Heart left ventricle (tissue), 16 donors: ENCODE measurements at regions not wholly inside any gene's neighbourhood (a gene's known extent, or its start where the extent isn't known, plus 50 kb on each side); places are given as distances from the start of the nearest gene placed in this dataset.

Experiments used
- ATAC-seq, 4 donors: fragments of 200-7000 bp; cut with Tn5 transposase; one replicate each; pipeline ENCODE4 v1.9.1; 2020 to 2022; ENCODE audit warnings: moderate library complexity in 4 of 4, mild to moderate bottlenecking in 3 of 4, moderate number of reproducible peaks in 1 of 4
- DNase-seq, 5 donors: peaks; one replicate each; pipeline ENCODE4 v3.0.0-alpha.2; 2020
- H3K27ac ChIP-seq, 12 donors: fragments of 200-600 bp; sonication (generic) in 4 of 12; one replicate each; pipeline versions ENCODE4 v1.5.0 to v1.8.0; 2016 to 2022; ENCODE audit warnings: mild to moderate bottlenecking in 2 of 12
- H3K27me3 ChIP-seq, 9 donors: fragments of 200-600 bp; sonication (generic) in 2 of 9; one replicate each; pipeline versions ENCODE4 v1.5.1 to v1.8.0; 2016 to 2022; ENCODE audit warnings: mild to moderate bottlenecking in 3 of 9
- H3K36me3 ChIP-seq, 9 donors: fragments of 200-600 bp; sonication (generic) in 2 of 9; one replicate each; pipeline versions ENCODE4 v1.5.0 to v1.8.0; 2018 to 2022; ENCODE audit warnings: mild to moderate bottlenecking in 2 of 9
- H3K4me1 ChIP-seq, 12 donors: fragments of 200-600 bp; sonication (generic) in 4 of 12; one replicate each; pipeline versions ENCODE4 v1.5.0 to v1.8.0; 2016 to 2022; ENCODE audit warnings: mild to moderate bottlenecking in 3 of 12
- H3K4me3 ChIP-seq, 12 donors: fragments of 200-600 bp; sonication (generic) in 4 of 12; one replicate each; pipeline versions ENCODE4 v1.5.0 to v1.8.0; 2017 to 2022; ENCODE audit warnings: mild to moderate bottlenecking in 9 of 12, moderate library complexity in 4 of 12
- H3K9me3 ChIP-seq, 12 donors: fragments of 200-600 bp; sonication (generic) in 4 of 12; one replicate each; pipeline versions ENCODE4 v1.5.0 to v1.8.0; 2016 to 2022; ENCODE audit warnings: mild to moderate bottlenecking in 1 of 12
- POLR2A ChIP-seq, 2 donors: fragments of 450-650 bp; IDR thresholded peaks; one replicate each; pipeline ENCODE4 v1.6.1; 2017; ENCODE audit warnings: antibody characterized with exemption in 2 of 2, mild to moderate bottlenecking in 2 of 2, moderate library complexity in 2 of 2
- WGBS, 4 donors: extraction: QIAGEN DNeasy Blood & Tissue Kit in 2 of 4; methylation state at CpG; one replicate each; pipeline versions ENCODE4 v1.1.5 to v1.1.7; 2013 to 2018; 5-methylcytosine and 5-hydroxymethylcytosine counted together
- intact Hi-C, 10 donors: fragments of 100-400 bp; cut with DNase I; formaldehyde crosslinking; loops; one replicate each; pipeline versions ENCODE4 v1.11.1 to v1.14.2; 2022
- TF ChIP-seq, protein P1 (sequence below), 12 donors: fragments of 200-600 bp; sonication (generic) in 4 of 12; IDR thresholded peaks; one replicate each; pipeline versions ENCODE4 v1.5.0 to v1.8.0; 2018 to 2022; ENCODE audit warnings: antibody characterized with exemption in 12 of 12, mild to moderate bottlenecking in 5 of 12
- donor health status: ischemic (EF 13 %, LVEDD 7.1; RV severe dilation, severe dysfunction).
- donor health status: healthy with polysubstance abuse.
- donor health status: DM: no; HTN: yes; CAD: no.
- donor health status: DM: no; HTN: no; CAD: no.
- donor health status: ischemic (EF 25% LVEDD 6.9; RV normal size, moderate dysfunction).
- donor health status: ischemic (EF 25% LVEDD 5.7; RV mildly dilated, moderate dysfunction).
- donor health status: healthy.
- donor health status: DM: yes; HTN: yes; CAD: no.
- donor health status: ischemic (EF 35%, LVEDD 5.7; RV mildly dilated, moderate dysfunction).
- donor health status: nonischemic (EF 11% LVEDD 7.7; RV severe dilation, severe dysfunction).
- donor health status: DM: yes; HTN: yes; CAD: no.
- donor health status: PGD.
- donor health status: ischemic (EF 29% LVEDD 5.4; RV normal size, mild dysfunction).
- donor health status: nonischemic (EF 23%, LVEDD 6.1; RV moderate dilation, normal function).

DNA sequence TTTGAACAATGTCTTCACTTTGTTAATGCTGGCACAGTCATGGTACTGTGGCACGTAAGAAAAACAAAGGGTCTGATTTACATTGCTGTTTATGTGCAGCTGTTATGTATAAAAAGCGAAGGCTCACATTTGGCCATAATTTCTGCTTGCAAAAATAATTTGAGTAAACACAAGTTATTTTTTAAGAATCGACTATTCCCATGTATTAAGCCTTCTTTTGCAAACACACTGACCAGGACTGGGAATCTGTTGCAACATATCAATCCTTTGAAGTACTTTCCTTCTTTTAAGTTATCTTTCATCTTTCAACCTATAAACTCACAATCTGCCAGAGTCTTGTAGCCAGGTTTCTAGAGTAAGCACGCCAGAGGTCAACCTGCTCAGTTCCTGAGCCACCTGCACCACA, 145.4 kb upstream of the BMP4 start:
- Histone ChIP-seq H3K27me3 (no peaks in the 10 kb centered on the region), H3K4me1 (peaks cover 0 to 7% (median 0%) of the 10 kb centered on the region in 12 donors), H3K9me3 (no peaks in the 10 kb centered on the region), H3K27ac (no peak overlapping the region), H3K36me3 (no peaks in the 10 kb centered on the region), H3K4me3 (no peak overlapping the region)
- ATAC-seq (no peak), DNase-seq (no peak)
- TF ChIP-seq POLR2A (IDR thresholded peaks at IDR 0.05), result no peak
- 84 to 95% (median 93%) methylated on average over 4 of the region's 4 CpGs for WGBS, 4 donors
- intact Hi-C loops, result no loop called here

DNA sequence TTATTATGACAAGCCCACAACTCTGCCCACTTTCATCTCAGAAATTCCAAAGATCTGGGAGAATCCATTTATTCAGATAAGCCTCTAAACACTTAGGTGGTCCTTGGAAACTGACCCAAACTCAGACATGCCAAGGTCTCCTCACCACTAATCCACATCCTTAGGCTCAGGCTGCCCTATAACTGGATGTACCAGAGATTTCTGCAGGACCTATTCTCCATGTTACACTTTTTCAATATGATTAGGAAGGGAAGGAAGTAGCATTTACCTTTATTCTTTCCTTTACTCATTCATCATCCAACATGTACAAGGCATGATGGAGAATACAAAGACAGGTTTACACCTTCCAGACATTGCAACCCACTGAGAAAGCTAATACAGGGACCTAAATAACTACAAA, 145.9 kb upstream of the BMP4 start:
- Histone ChIP-seq H3K27me3 (no peaks in the 10 kb centered on the region), H3K9me3 (no peaks in the 10 kb centered on the region), H3K4me1 (peaks cover 0 to 11% (median 0%) of the 10 kb centered on the region in 12 donors), H3K4me3 (no peak overlapping the region), H3K27ac (no peak overlapping the region), H3K36me3 (no peaks in the 10 kb centered on the region)
- DNase-seq (no peak), ATAC-seq (no peak)
- TF ChIP-seq, protein P1, sequence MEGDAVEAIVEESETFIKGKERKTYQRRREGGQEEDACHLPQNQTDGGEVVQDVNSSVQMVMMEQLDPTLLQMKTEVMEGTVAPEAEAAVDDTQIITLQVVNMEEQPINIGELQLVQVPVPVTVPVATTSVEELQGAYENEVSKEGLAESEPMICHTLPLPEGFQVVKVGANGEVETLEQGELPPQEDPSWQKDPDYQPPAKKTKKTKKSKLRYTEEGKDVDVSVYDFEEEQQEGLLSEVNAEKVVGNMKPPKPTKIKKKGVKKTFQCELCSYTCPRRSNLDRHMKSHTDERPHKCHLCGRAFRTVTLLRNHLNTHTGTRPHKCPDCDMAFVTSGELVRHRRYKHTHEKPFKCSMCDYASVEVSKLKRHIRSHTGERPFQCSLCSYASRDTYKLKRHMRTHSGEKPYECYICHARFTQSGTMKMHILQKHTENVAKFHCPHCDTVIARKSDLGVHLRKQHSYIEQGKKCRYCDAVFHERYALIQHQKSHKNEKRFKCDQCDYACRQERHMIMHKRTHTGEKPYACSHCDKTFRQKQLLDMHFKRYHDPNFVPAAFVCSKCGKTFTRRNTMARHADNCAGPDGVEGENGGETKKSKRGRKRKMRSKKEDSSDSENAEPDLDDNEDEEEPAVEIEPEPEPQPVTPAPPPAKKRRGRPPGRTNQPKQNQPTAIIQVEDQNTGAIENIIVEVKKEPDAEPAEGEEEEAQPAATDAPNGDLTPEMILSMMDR (IDR thresholded peaks at IDR 0.05), result no peak
- TF ChIP-seq POLR2A (IDR thresholded peaks at IDR 0.05), result no peak
- intact Hi-C loops, result no loop called here

DNA sequence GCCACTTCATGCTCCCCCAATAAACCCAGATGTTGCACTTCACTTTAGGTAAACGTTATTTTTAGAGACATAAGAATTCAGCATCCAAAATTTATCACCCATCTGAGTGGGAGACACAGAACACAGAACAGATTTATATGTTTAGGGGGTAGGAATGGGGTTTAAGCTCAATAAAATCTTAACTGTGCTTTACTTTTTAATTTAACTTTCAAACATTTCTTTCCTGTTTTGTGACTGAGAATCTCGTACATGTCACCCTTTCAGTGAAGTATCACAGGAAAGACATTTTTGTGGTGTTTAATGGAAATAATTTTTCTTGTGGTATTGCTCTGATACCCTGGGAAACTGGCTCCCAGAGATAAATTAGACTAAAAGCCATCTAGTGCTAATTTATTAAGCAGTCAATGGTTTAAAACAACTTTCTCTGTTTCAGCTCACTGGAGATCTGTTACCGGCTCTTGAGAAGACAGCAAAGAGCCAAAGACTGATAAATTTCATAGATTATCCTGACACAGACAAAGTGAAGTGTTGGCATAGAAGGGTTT, 148.0 kb upstream of the BMP4 start:
- H3K27me3 ChIP-seq, result no peaks in the 10 kb centered on the region
- WGBS, 4 donors, result 65 to 81% (median 74%) methylated on average over 3 of the region's 3 CpGs
- H3K27ac ChIP-seq, result peak overlapping the region in 3 of 12 donors; percentile 11 to 60 (median 56)
- intact Hi-C loops, result no loop called here
- ATAC-seq, result no peak
- no peak for TF ChIP-seq POLR2A (IDR thresholded peaks at IDR 0.05)
- TF ChIP-seq, protein P1 (IDR thresholded peaks at IDR 0.05), result no peak
- peaks cover 0 to 25% (median 8%) of the 10 kb centered on the region in 12 donors for H3K4me1 ChIP-seq
- DNase-seq, result no peak
- H3K4me3 ChIP-seq, result no peak overlapping the region
- H3K9me3 ChIP-seq, result no peaks in the 10 kb centered on the region
- H3K36me3 ChIP-seq, result no peaks in the 10 kb centered on the region

DNA sequence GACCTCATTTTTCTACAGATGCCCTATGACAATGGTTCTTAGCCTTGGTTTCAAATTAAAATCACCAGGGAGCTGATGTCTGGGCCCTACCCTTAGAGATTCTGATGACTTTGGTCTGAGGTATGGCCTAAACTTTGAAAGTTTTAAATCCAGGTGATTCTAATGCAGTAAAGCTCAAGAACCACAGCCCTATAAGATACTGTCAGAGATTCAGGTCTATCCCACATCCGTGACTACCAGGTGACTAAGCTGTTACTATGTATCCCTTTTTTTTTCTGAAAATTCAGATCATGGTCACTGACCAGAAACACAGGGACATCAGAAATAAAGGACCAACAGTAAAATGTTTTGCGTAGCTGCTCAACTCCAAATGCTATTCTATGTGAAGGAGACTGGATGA, 148.8 kb upstream of the BMP4 start:
- Histone ChIP-seq H3K9me3 (no peaks in the 10 kb centered on the region), H3K36me3 (no peaks in the 10 kb centered on the region), H3K27ac (peak overlapping the region in 2 of 12 donors; percentile 22 to 56), H3K4me1 (peaks cover 0 to 25% (median 8%) of the 10 kb centered on the region in 12 donors), H3K4me3 (no peak overlapping the region), H3K27me3 (no peaks in the 10 kb centered on the region)
- TF ChIP-seq POLR2A (IDR thresholded peaks at IDR 0.05), result no peak
- TF ChIP-seq, protein P1 (IDR thresholded peaks at IDR 0.05), result no peak
- WGBS, 4 donors, result 96 to 99% (median 98%) methylated on average over 2 of the region's 2 CpGs
- DNase-seq (no peak), ATAC-seq (no peak)
- intact Hi-C loops, result no loop called here

DNA sequence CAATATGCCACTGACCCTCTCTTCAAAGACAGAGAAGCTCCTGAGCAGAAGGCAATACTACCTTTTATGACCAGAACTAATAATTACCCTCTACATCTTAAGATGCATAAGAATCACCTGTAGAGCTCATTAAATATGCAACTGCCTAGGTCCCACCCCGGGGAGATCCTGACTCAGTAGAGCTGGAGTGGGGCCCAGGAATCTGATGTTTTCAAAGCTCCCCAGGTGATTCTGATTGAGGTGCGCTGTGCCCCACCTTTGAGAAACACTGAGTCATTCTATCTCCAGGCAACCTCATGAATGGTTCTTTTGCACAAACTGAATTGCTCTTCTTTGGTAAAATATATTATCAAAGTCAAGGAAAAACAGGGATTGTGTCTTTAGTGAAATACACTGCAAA, 149.3 kb upstream of the BMP4 start:
- intact Hi-C loops, result no loop called here

More for the DNA sequence above, 149.3 kb upstream of the BMP4 start:
- H3K9me3 ChIP-seq, result no peaks in the 10 kb centered on the region
- no peak overlapping the region for H3K27ac ChIP-seq
- H3K36me3 ChIP-seq, result no peaks in the 10 kb centered on the region
- 67 to 91% (median 81%) methylated on average over 2 of the region's 2 CpGs for WGBS, 4 donors
- ATAC-seq (no peak), DNase-seq (no peak)
- peaks cover 0 to 25% (median 8%) of the 10 kb centered on the region in 12 donors for H3K4me1 ChIP-seq
- no peak overlapping the region for H3K4me3 ChIP-seq
- H3K27me3 ChIP-seq, result no peaks in the 10 kb centered on the region
- TF ChIP-seq POLR2A (IDR thresholded peaks at IDR 0.05), result no peak
- TF ChIP-seq, protein P1 (IDR thresholded peaks at IDR 0.05), result no peak
